Fibroblast of pulmonary artery (primary cell): ENCODE measurements at regions not wholly inside any gene's neighbourhood (a gene's known extent, or its start where the extent isn't known, plus 50 kb on each side); places are given as distances from the start of the nearest gene placed in this dataset.
"Not testable (repeated sequence)": the region's sequence is repeated elsewhere in the genome, so short reads cannot be mapped to it uniquely, and the experiment has no call there.

ENCODE experiments used
- DNase-seq: peaks from one replicate; pipeline ENCODE4 v3.0.0-alpha.2; 2010; ENCODE audit warnings: low read depth
- H3K4me3 ChIP-seq: replicated peaks from 2 replicates; pipeline ENCODE4 v1.5.1; 2011; ENCODE audit warnings: low read depth, mild to moderate bottlenecking, control low read depth, low read length, moderate library complexity
- CTCF ChIP-seq: IDR thresholded peaks from 2 replicates; pipeline ENCODE4 v1.5.1; 2011; ENCODE audit warnings: mild to moderate bottlenecking, control low read depth, low read length, inconsistent platforms; ENCODE audit errors: missing control alignments

GRCh38 chr20:4465855-4466545 lies 216.9 kb upstream of the ADRA1D start:
- no peak overlapping the region for H3K4me3 ChIP-seq
- DNase-seq = no peak
- no peak for TF ChIP-seq CTCF

GRCh38 chr20:4465212-4465611 lies 216.1 kb upstream of the ADRA1D start:
- TF ChIP-seq CTCF = no peak
- no peak overlapping the region for H3K4me3 ChIP-seq
- DNase-seq = no peak

- DNase-seq, H3K4me3 ChIP-seq: not testable (repeated sequence)
These were observed 213.7 kb upstream of the ADRA1D start for GRCh38 chr20:4462801-4463200.

GRCh38 chr20:4459081-4459480 lies 210.0 kb upstream of the ADRA1D start:
- no peak for TF ChIP-seq CTCF
- no peak overlapping the region for H3K4me3 ChIP-seq
- DNase-seq = no peak

GRCh38 chr20:4457566-4458543 lies 208.8 kb upstream of the ADRA1D start:
- H3K4me3 ChIP-seq = no peak overlapping the region
- TF ChIP-seq CTCF = no peak
- DNase-seq = no peak

- DNase-seq = no peak
- no peak overlapping the region for H3K4me3 ChIP-seq
- TF ChIP-seq CTCF = no peak
These were observed 206.9 kb upstream of the ADRA1D start for GRCh38 chr20:4455996-4456395.

GRCh38 chr20:4455301-4455701 lies 206.2 kb upstream of the ADRA1D start:
- no peak for TF ChIP-seq CTCF
- no peak for DNase-seq
- no peak overlapping the region for H3K4me3 ChIP-seq
